ENCODE measurements at regions not wholly inside any gene's neighbourhood (a gene's known extent, or its start where the extent isn't known, plus 50 kb on each side); places are given as distances from the start of the nearest gene placed in this dataset.

- FAIRE-seq = no peak
Observed at GRCh38 chr2:41475959-41476358, 571.9 kb upstream of the PKDCC start.

GRCh38 chr2:41482659-41483058 lies 565.2 kb upstream of the PKDCC start:
- FAIRE-seq = no peak
- TF ChIP-seq CTCF (IDR thresholded peaks at IDR 0.05; ENCODE audit: insufficient read depth, missing control alignments) = no peak

More at GRCh38 chr2:41475959-41476358, 571.9 kb upstream of the PKDCC start:
- DNase-seq (ENCODE audit: insufficient read length, low spot score) = no peak
- no peak for TF ChIP-seq CTCF (IDR thresholded peaks at IDR 0.05; ENCODE audit: insufficient read depth, missing control alignments)

GRCh38 chr2:41483226-41483625 lies 564.6 kb upstream of the PKDCC start:
- FAIRE-seq = no peak
- TF ChIP-seq CTCF (IDR thresholded peaks at IDR 0.05; ENCODE audit: insufficient read depth, missing control alignments) = no peak
- DNase-seq (ENCODE audit: insufficient read length, low spot score) = no peak

More at GRCh38 chr2:41482659-41483058, 565.2 kb upstream of the PKDCC start:
- DNase-seq (ENCODE audit: insufficient read length, low spot score) = no peak

- DNase-seq (ENCODE audit: insufficient read length, low spot score) (no peak), FAIRE-seq (no peak)
- TF ChIP-seq CTCF (IDR thresholded peaks at IDR 0.05; ENCODE audit: insufficient read depth, missing control alignments) = no peak
Observed at GRCh38 chr2:41483982-41484857, 563.6 kb upstream of the PKDCC start.

GRCh38 chr2:41484858-41485234 lies 563.0 kb upstream of the PKDCC start:
- no peak for TF ChIP-seq CTCF (IDR thresholded peaks at IDR 0.05; ENCODE audit: insufficient read depth, missing control alignments)
- FAIRE-seq (no peak), DNase-seq (ENCODE audit: insufficient read length, low spot score) (no peak)

- DNase-seq (ENCODE audit: insufficient read length, low spot score) (no peak), FAIRE-seq (no peak)
- TF ChIP-seq CTCF (IDR thresholded peaks at IDR 0.05; ENCODE audit: insufficient read depth, missing control alignments) = no peak
Observed at GRCh38 chr2:41486948-41487347, 560.9 kb upstream of the PKDCC start.

GRCh38 chr2:41488888-41489287 lies 558.9 kb upstream of the PKDCC start:
- FAIRE-seq (no peak), DNase-seq (ENCODE audit: insufficient read length, low spot score) (no peak)
- TF ChIP-seq CTCF (IDR thresholded peaks at IDR 0.05; ENCODE audit: insufficient read depth, missing control alignments) = no peak

Data from D721Med (cell line).